ENCODE measurements at regions not wholly inside any gene's neighbourhood (a gene's known extent, or its start where the extent isn't known, plus 50 kb on each side); places are given as distances from the start of the nearest gene placed in this dataset.

- no peak for DNase-seq (ENCODE audit: low read depth)
These were observed 256.7 kb downstream of the DCDC2C start for GRCh38 chr2:3960106-3960505.

- no peak for DNase-seq (ENCODE audit: low read depth)
These were observed 259.3 kb downstream of the DCDC2C start for GRCh38 chr2:3962719-3963118.

- DNase-seq (ENCODE audit: low read depth): no peak
These were observed 261.8 kb downstream of the DCDC2C start for GRCh38 chr2:3965211-3965610.

GRCh38 chr2:3965953-3966352 lies 262.6 kb downstream of the DCDC2C start:
- DNase-seq (ENCODE audit: low read depth): no peak

GRCh38 chr2:3966470-3966869 lies 263.1 kb downstream of the DCDC2C start:
- no peak for DNase-seq (ENCODE audit: low read depth)

GRCh38 chr2:3968736-3969135 lies 265.4 kb downstream of the DCDC2C start:
- no peak for DNase-seq (ENCODE audit: low read depth)

- no peak for DNase-seq (ENCODE audit: low read depth)
These were observed 267.6 kb downstream of the DCDC2C start for GRCh38 chr2:3970791-3971651.

GRCh38 chr2:3971652-3972192 lies 268.3 kb downstream of the DCDC2C start:
- DNase-seq (ENCODE audit: low read depth): no peak

GRCh38 chr2:3972377-3972776 lies 269.0 kb downstream of the DCDC2C start:
- DNase-seq (ENCODE audit: low read depth): no peak

GRCh38 chr2:3974765-3975164 lies 271.4 kb downstream of the DCDC2C start:
- DNase-seq (ENCODE audit: low read depth): no peak

- no peak for DNase-seq (ENCODE audit: low read depth)
These were observed 278.1 kb downstream of the DCDC2C start for GRCh38 chr2:3981446-3981987.

- no peak for DNase-seq (ENCODE audit: low read depth)
These were observed 278.8 kb downstream of the DCDC2C start for GRCh38 chr2:3982160-3982559.

- peak; percentile 0 for DNase-seq (ENCODE audit: low read depth)
These were observed 282.7 kb downstream of the DCDC2C start for GRCh38 chr2:3986063-3986462.

- DNase-seq (ENCODE audit: low read depth): no peak
These were observed 283.3 kb downstream of the DCDC2C start for GRCh38 chr2:3986530-3987258.

- DNase-seq (ENCODE audit: low read depth): no peak
These were observed 299.5 kb downstream of the DCDC2C start for GRCh38 chr2:4002841-4003403.

GRCh38 chr2:4012197-4012596 lies 308.8 kb downstream of the DCDC2C start:
- no peak for DNase-seq (ENCODE audit: low read depth)

GRCh38 chr2:4018535-4018934 lies 315.2 kb downstream of the DCDC2C start:
- no peak for DNase-seq (ENCODE audit: low read depth)

GRCh38 chr2:4020153-4020552 lies 316.8 kb downstream of the DCDC2C start:
- peak; percentile 1 for DNase-seq (ENCODE audit: low read depth)

- no peak for DNase-seq (ENCODE audit: low read depth)
These were observed 317.3 kb downstream of the DCDC2C start for GRCh38 chr2:4020649-4021048.

GRCh38 chr2:4024605-4025004 lies 321.2 kb downstream of the DCDC2C start:
- DNase-seq (ENCODE audit: low read depth): no peak

- DNase-seq (ENCODE audit: low read depth): no peak
These were observed 325.7 kb downstream of the DCDC2C start for GRCh38 chr2:4029081-4029480.

- DNase-seq (ENCODE audit: low read depth): no peak
These were observed 336.5 kb downstream of the DCDC2C start for GRCh38 chr2:4039896-4040295.
